ENCODE measurements at regions not wholly inside any gene's neighbourhood (a gene's known extent, or its start where the extent isn't known, plus 50 kb on each side); places are given as distances from the start of the nearest gene placed in this dataset.

GRCh38 chr15:69749274-69749673, 296.7 kb downstream of the RPLP1 start:
- WGBS: 86% methylated on average over 4 of the region's 4 CpGs
- no peaks in the 10 kb centered on the region for H3K9me3 ChIP-seq (ENCODE audit: control insufficient read depth in 4 of 4, low read length in 3 of 4)
- H3K27me3 ChIP-seq (ENCODE audit: control insufficient read depth in 4 of 4, insufficient read depth in 4 of 4, low read length in 3 of 4): peaks cover 0 to 3% (median 0%) of the 10 kb centered on the region in 4 donors
- H3K36me3 ChIP-seq (ENCODE audit: control insufficient read depth in 4 of 4, insufficient read depth in 3 of 4, low read depth in 1 of 4, low read length in 3 of 4): no peaks in the 10 kb centered on the region
- no peaks in the 10 kb centered on the region for H3K4me1 ChIP-seq (ENCODE audit: control insufficient read depth in 4 of 4, insufficient read depth in 4 of 4, low read length in 3 of 4)
- DNase-seq (ENCODE audit: low spot score): no peak
- no peak overlapping the region for H3K9ac ChIP-seq (ENCODE audit: low read depth in 1 of 2, low read length in 2 of 2)
- no peak overlapping the region for H3K4me3 ChIP-seq (ENCODE audit: low read depth in 1 of 3, low read length in 3 of 3)
- H3K27ac ChIP-seq (ENCODE audit: low read depth in 1 of 2, low read length in 2 of 2): no peak overlapping the region
- TF ChIP-seq RXRA (IDR thresholded peaks at IDR 0.05) (no peak), EGR1 (IDR thresholded peaks at IDR 0.05; ENCODE audit: low read depth in 2 of 2) (no peak), ATF3 (IDR thresholded peaks at IDR 0.05) (no peak), MAX (IDR thresholded peaks at IDR 0.05) (no peak), CTCF (IDR thresholded peaks at IDR 0.05; ENCODE audit: low read depth, low read length, missing input control) (no peak), FOXA1 (IDR thresholded peaks at IDR 0.05) (no peak), TAF1 (conservative IDR thresholded peaks at IDR 0.05) (no peak), SP1 (IDR thresholded peaks at IDR 0.05) (no peak)

GRCh38 chr15:69749797-69750196, 297.2 kb downstream of the RPLP1 start:
- H3K9ac ChIP-seq (ENCODE audit: low read depth in 1 of 2, low read length in 2 of 2): no peak overlapping the region
- no peak overlapping the region for H3K27ac ChIP-seq (ENCODE audit: low read depth in 1 of 2, low read length in 2 of 2)
- 87% methylated on average over 2 of the region's 2 CpGs for WGBS
- DNase-seq (ENCODE audit: low spot score): no peak
- H3K9me3 ChIP-seq (ENCODE audit: control insufficient read depth in 4 of 4, low read length in 3 of 4): no peaks in the 10 kb centered on the region
- TF ChIP-seq RAD21 (IDR thresholded peaks at IDR 0.05) (peak; percentile 40 to 65), CTCF (IDR thresholded peaks at IDR 0.05; ENCODE audit: low read depth, low read length, missing input control) (peak; percentile 21), FOXA1 (IDR thresholded peaks at IDR 0.05) (no peak), TAF1 (conservative IDR thresholded peaks at IDR 0.05) (no peak)
- no peaks in the 10 kb centered on the region for H3K27me3 ChIP-seq (ENCODE audit: control insufficient read depth in 4 of 4, insufficient read depth in 4 of 4, low read length in 3 of 4)
- no peaks in the 10 kb centered on the region for H3K4me1 ChIP-seq (ENCODE audit: control insufficient read depth in 4 of 4, insufficient read depth in 4 of 4, low read length in 3 of 4)
- no peaks in the 10 kb centered on the region for H3K36me3 ChIP-seq (ENCODE audit: control insufficient read depth in 4 of 4, insufficient read depth in 3 of 4, low read depth in 1 of 4, low read length in 3 of 4)
- no peak overlapping the region for H3K4me3 ChIP-seq (ENCODE audit: low read depth in 1 of 3, low read length in 3 of 3)

GRCh38 chr15:69750253-69750652, 297.6 kb downstream of the RPLP1 start:
- DNase-seq (ENCODE audit: low spot score): no peak
- Histone ChIP-seq H3K36me3 (ENCODE audit: control insufficient read depth in 4 of 4, insufficient read depth in 3 of 4, low read depth in 1 of 4, low read length in 3 of 4) (no peaks in the 10 kb centered on the region), H3K27ac (ENCODE audit: low read depth in 1 of 2, low read length in 2 of 2) (no peak overlapping the region), H3K9me3 (ENCODE audit: control insufficient read depth in 4 of 4, low read length in 3 of 4) (no peaks in the 10 kb centered on the region), H3K9ac (ENCODE audit: low read depth in 1 of 2, low read length in 2 of 2) (no peak overlapping the region), H3K27me3 (ENCODE audit: control insufficient read depth in 4 of 4, insufficient read depth in 4 of 4, low read length in 3 of 4) (no peaks in the 10 kb centered on the region), H3K4me3 (ENCODE audit: low read depth in 1 of 3, low read length in 3 of 3) (no peak overlapping the region), H3K4me1 (ENCODE audit: control insufficient read depth in 4 of 4, insufficient read depth in 4 of 4, low read length in 3 of 4) (no peaks in the 10 kb centered on the region)
- TF ChIP-seq CTCF (IDR thresholded peaks at IDR 0.05; ENCODE audit: low read depth, low read length, missing input control): no peak
- no peak for TF ChIP-seq SP1 (IDR thresholded peaks at IDR 0.05)
- no peak for TF ChIP-seq JUND (IDR thresholded peaks at IDR 0.05)
- TF ChIP-seq ATF3 (IDR thresholded peaks at IDR 0.05): no peak
- no peak for TF ChIP-seq EGR1 (IDR thresholded peaks at IDR 0.05; ENCODE audit: low read depth in 2 of 2)
- TF ChIP-seq NR2F2 (IDR thresholded peaks at IDR 0.05): no peak
- no peak for TF ChIP-seq TAF1 (conservative IDR thresholded peaks at IDR 0.05)
- no peak for TF ChIP-seq FOXA2 (IDR thresholded peaks at IDR 0.05)
- TF ChIP-seq RXRA (IDR thresholded peaks at IDR 0.05): no peak
- no peak for TF ChIP-seq MAX (IDR thresholded peaks at IDR 0.05)

Measured in liver (tissue), 8 donors.